Raji (cell line): ENCODE measurements at regions not wholly inside any gene's neighbourhood (a gene's known extent, or its start where the extent isn't known, plus 50 kb on each side); places are given as distances from the start of the nearest gene placed in this dataset.

Experiments
- POLR2A ChIP-seq: IDR thresholded peaks from 2 replicates; pipeline ENCODE4 v1.6.1; 2011; ENCODE audit warnings: low read depth, low read length, control low read depth; ENCODE audit not compliant: insufficient read depth

DNA sequence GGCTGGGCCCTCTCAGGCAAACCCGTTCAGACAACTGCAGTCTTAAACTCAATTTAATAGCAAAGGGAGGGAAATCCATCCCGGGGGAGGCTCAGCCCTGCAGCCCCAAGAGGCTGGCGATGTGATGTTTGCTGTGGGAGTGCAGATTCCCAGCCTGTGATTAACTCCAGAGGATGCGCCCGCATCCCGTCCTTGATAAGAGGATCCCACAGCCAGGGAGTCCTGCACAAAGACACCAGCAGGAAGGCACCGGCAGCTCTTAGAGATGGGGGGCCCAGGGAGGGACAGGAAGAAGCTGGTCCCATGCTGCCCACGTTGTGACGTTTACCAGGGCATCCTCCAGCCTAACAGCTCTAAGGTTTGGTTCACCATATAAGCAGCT lies 64.7 kb downstream of the MRPL36 start:
- TF ChIP-seq POLR2A = no peak

DNA sequence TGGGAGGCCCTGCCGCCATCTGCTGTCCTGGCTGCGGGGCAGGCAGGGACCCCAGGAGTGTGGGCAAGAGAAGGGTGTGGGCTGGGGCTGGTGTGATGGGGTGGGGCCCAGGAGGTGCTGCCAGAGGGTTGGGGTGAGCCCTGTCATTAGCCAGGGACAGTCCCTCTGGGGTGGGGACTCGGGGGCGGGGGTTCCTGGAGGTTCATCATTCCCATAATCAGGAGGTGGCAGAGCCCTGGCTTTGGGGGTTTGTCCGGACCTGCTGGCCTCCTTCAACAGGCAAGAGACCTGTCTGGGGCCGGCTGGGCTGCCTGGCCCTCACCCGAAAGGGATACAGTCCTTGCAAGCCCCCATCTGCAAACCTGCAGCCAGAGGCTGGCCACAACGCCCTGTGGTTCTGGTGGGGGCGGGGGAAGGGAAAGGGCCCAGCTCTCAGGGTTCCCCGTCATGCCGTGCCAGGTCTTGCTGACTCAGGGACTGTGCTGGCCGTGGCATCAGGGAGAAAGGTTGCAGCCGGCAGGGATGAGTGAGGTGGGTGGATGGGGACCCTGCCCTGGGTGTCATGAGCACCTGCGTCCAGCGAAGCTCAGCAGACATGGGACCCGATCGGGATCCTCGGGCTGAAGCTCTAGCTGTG lies 65.2 kb downstream of the MRPL36 start:
- no peak for TF ChIP-seq POLR2A

GRCh38 chr5:1733369-1733768 lies 66.3 kb downstream of the MRPL36 start:
- TF ChIP-seq POLR2A = no peak

GRCh38 chr5:1732945-1733344 lies 66.7 kb downstream of the MRPL36 start:
- TF ChIP-seq POLR2A = no peak

GRCh38 chr5:1732238-1732941 lies 67.2 kb downstream of the MRPL36 start:
- TF ChIP-seq POLR2A = no peak

GRCh38 chr5:1731091-1731639 lies 68.5 kb downstream of the MRPL36 start:
- no peak for TF ChIP-seq POLR2A

DNA sequence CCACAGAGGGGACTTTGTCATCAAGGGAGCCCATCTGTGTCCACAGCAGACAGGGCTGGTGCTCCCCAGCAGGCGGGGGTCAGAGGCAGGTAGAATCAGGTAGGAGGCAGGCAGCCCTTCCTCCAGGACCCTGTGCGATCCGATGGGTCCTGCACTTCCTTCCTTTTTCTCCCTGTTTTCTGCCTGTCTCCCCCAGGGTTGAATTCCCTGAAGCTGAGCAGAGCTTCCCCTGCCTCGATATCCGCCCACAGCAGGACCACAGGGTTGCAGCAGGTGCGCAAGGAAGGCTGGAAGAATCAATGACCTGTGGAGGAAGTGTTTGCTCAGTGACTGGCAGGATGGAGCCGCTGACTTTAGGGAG lies 69.2 kb downstream of the MRPL36 start:
- TF ChIP-seq POLR2A = no peak

- no peak for TF ChIP-seq POLR2A
These were observed 69.8 kb downstream of the MRPL36 start for GRCh38 chr5:1729641-1730486.

DNA sequence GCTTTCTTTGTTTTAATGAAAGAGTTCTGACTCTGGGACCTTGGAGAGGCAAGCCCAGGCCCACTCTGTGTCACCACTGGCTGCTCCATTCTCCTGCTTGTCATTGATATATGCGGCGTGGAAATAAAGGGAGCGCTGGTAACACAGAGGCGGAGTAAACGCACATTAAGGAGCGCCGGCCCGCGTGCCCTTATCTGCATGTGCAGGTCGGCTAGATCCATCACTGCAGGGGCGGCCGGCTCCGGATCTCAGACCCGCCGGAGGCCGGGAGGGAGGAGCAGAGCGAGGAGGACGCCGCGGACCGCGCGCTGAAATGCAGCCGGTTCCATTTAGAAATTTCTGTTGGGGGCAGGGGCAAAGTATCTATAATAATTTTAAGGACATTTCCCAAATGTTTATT lies 70.8 kb downstream of the MRPL36 start:
- no peak for TF ChIP-seq POLR2A

DNA sequence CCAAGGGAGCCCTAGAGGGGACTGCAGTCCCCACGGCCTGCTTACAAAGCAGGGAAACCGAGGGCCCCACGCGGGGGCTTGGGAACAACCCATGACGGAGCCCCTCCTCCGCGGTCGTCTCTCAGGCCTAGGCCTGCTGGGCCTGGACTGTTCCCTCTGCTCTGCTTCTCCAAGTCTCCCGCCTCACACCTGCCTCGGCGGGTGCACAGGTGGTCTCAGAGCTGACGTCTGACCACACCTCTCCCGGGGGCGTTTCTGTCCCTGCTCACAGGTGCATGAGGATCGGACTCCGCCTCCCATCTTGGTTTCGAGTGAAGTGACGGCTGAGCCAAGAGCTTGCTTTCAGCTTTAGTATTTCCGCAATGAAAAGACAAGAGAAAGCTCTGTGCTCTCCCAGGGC lies 72.1 kb downstream of the MRPL36 start:
- TF ChIP-seq POLR2A = no peak

DNA sequence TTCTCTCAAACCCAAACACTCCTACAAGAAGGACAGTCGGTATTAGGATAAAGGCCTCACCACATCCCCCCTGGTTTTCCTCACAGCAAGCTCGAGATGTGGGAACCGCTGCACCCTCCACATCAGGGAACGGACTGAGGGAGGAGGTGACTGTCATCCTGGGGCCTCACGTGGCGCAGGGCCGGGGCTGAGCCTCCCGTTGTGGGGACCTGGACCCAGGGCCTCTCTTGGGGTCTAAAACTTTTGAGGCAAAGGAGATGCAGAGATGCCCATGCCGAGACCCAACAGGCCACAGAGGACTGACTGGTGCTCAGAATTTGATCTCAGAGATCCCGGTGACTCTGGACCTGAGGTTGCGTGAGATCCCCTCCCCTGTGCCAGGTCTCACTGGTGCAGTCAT lies 72.7 kb downstream of the MRPL36 start:
- no peak for TF ChIP-seq POLR2A

GRCh38 chr5:1726469-1726865 lies 73.2 kb downstream of the MRPL36 start:
- no peak for TF ChIP-seq POLR2A

DNA sequence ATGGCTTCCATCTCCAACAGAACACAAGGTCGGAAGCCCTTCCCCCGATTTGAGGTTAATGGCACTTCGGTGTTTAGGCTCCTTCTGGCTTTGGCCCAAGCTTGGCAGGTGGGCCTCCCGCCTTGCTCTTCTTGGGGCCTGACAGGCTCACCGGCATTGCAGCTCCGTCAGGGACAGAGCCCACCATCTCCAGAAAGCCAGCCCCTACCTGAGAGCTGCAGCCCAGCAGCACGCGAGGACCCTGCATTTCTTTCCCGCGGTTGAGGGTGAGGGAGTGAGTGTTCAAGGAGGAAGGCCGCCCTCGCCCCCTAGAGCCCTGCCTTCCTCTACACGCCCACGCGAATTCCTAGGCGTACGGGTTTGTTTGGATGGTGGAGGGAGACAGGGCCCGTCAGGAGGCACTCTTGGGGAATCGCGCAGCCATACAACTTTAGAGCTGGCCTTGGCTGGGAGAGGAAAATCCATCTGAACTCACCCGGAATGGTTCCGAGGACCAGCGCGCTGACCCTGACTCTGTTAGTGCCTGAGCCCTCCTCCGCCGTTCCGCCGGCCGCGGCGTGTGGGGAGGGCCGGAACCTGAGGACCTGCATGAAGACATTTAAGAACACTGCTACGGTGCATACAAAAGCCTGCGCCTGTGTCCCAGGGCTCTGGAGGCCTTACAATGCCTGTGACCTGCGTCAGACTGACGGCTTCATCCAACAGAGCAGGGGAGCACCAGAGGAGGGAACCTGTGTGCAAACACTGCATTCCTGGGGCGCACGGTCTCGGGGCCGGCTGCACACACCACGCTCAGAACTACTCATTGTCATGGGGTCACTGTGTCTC lies 73.8 kb downstream of the MRPL36 start:
- TF ChIP-seq POLR2A = no peak

DNA sequence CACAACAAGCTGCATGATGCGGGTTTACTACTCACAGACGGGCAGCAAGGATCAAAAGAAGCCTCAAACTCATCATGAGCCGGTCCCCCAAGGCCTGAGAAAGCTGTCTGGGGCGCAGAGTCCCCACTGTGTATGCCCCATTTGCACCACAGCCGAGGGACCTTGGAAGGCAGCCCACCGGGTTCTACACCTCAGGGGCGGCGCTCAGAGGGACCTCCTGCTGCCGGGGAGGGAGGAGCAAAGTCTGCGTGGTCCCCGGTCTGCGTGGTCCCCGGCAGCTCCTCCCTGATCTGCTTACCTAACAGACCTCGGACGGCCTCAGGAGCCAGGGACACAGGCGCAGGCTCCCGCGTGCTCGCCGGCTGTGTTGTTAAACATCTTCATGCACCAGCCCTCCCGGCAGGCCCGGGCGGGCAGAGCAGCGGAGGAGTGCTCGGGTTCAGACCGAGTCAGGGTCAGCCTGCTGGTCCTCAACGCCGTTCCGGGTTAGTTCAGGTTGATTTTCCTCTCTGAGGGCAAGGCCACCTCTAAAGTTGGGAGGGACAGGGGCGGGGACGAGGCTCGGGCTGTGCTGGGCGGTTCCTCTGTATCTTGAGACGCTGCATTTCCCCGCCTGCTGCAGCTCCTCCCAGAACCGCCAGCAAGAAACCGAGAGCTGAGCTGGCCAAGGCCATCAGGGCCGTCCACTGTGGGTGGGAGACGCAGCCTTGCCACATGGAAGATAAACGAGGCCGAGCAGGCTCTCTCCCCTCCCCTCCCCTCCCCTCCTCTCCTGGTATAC lies 74.6 kb downstream of the MRPL36 start:
- no peak for TF ChIP-seq POLR2A
